ENCODE measurements at regions not wholly inside any gene's neighbourhood (a gene's known extent, or its start where the extent isn't known, plus 50 kb on each side); places are given as distances from the start of the nearest gene placed in this dataset.

DNA sequence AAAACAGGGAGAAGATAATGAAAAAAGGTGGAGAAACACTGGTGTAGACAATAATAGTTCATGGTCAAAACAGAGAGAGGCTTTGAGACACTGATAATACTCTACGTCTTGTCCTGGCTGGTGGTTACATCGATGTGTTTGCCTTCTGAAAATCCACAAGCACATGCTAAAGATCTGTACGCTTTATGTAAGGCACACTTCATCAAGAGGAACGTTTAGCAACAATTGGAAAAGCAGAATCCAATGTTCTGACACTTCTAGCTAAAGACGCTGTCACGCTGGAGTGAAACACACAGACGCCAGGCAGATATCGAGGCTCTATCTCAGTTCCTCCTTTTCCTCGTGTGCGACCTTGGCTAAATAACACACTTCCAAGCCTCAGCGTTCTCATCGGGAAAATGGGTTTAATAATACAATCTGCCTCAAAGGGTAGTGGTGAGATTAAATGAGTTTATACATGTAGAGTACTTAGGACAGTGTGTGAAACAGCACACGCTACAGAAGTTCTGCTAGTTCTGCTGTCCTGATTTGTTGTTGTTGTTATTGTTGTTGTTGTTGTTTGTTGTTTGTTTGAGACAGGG lies 386.1 kb downstream of the SETD4 start:
- Histone ChIP-seq H3K4me1 (ENCODE audit: insufficient read depth, low read length) (peaks cover 22% of the 10 kb centered on the region), H3K27me3 (ENCODE audit: control insufficient read depth in 1 of 2, insufficient read depth in 2 of 2, low read length in 2 of 2) (no peaks in the 10 kb centered on the region), H3K79me2 (ENCODE audit: insufficient read depth, low read length) (no peaks in the 10 kb centered on the region), H4K20me1 (ENCODE audit: insufficient read depth, low read length) (no peaks in the 10 kb centered on the region), H3K4me3 (replicated peaks in 1 of 3; ENCODE audit: insufficient read depth in 1 of 3, low read depth in 2 of 3, low read length in 3 of 3) (no peak overlapping the region), H3K27ac (ENCODE audit: extremely low read length, insufficient read depth, low read length) (no peak overlapping the region), H3K9me3 (ENCODE audit: low read length) (no peaks in the 10 kb centered on the region), H3K9ac (ENCODE audit: insufficient read depth, low read depth, low read length) (no peak overlapping the region), H3K36me3 (replicated peaks in 1 of 2; ENCODE audit: control insufficient read depth in 1 of 2, insufficient read depth in 2 of 2, low read length in 2 of 2) (no peaks in the 10 kb centered on the region), H3K4me2 (ENCODE audit: low read depth, low read length) (no peak overlapping the region), H2AFZ (ENCODE audit: low read length) (no peak overlapping the region)
- in situ Hi-C loops (cut with HindIII; ENCODE audit: extremely low pct_ligation_motif_present, low pct_unique_long_range_greater_than_20kb) (no loop called here), intact Hi-C loops (cut with micrococcal nuclease; ENCODE audit: unreplicated experiment) (no loop called here)
- TF ChIP-seq PAXIP1 (CRISPR knock-in tag; conservative IDR thresholded peaks at IDR 0.05) (no peak), ZNF496 (CRISPR knock-in tag; IDR thresholded peaks at IDR 0.05; ENCODE audit: insufficient replicate concordance) (no peak)
- WGBS (ENCODE audit: low lambda C conversion rate) = 70% methylated on average over 13 of the region's 13 CpGs
- no TSS peak for BruUV-seq (replicated peaks)
- no peak for ATAC-seq
- FAIRE-seq = no peak
- CTCF ChIA-PET (ENCODE audit: low intra/inter-chr PET ratio, low total read pairs) = no interaction called here
- POLR2A ChIA-PET = no interaction called here
- no peak for DNase-seq (ENCODE audit: low spot score)

DNA sequence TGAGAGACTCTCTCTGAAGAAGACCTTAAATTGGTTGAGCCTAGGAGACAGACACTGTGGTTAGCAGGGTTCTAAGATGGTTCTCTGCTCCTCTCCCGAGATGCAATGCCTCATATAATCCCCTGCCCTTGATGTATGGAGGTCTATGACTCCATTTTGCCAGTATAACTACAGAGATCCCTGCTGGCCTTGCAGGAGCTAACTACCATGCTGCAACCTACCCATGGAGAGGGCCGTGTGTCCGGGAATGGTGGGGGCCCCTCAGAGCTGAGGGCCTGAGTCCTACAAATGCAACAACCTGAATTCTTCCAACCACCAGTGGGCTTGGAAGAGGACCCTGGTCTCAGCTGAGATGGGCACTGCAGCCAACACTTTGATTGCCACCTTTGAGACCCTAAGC lies 388.0 kb downstream of the SETD4 start:
- no peak overlapping the region for H3K4me2 ChIP-seq (ENCODE audit: low read depth, low read length)
- no peaks in the 10 kb centered on the region for H3K79me2 ChIP-seq (ENCODE audit: insufficient read depth, low read length)
- DNase-seq (ENCODE audit: low spot score) (no peak), ATAC-seq (no peak), FAIRE-seq (no peak)
- ChIA-PET CTCF (ENCODE audit: low intra/inter-chr PET ratio, low total read pairs) (no interaction called here), POLR2A (no interaction called here)
- no TSS peak for BruUV-seq (replicated peaks)
- in situ Hi-C loops (cut with HindIII; ENCODE audit: extremely low pct_ligation_motif_present, low pct_unique_long_range_greater_than_20kb) (no loop called here), intact Hi-C loops (cut with micrococcal nuclease; ENCODE audit: unreplicated experiment) (no loop called here)
- 33% methylated on average over 1 of the region's 3 CpGs for WGBS (ENCODE audit: low lambda C conversion rate)
- H3K4me3 ChIP-seq (replicated peaks in 1 of 3; ENCODE audit: insufficient read depth in 1 of 3, low read depth in 2 of 3, low read length in 3 of 3) = no peak overlapping the region
- peaks cover 15% of the 10 kb centered on the region for H3K4me1 ChIP-seq (ENCODE audit: insufficient read depth, low read length)
- H3K27ac ChIP-seq (ENCODE audit: extremely low read length, insufficient read depth, low read length) = no peak overlapping the region
- H3K9ac ChIP-seq (ENCODE audit: insufficient read depth, low read depth, low read length) = no peak overlapping the region
- no peaks in the 10 kb centered on the region for H3K9me3 ChIP-seq (ENCODE audit: low read length)
- no peaks in the 10 kb centered on the region for H3K36me3 ChIP-seq (replicated peaks in 1 of 2; ENCODE audit: control insufficient read depth in 1 of 2, insufficient read depth in 2 of 2, low read length in 2 of 2)
- H4K20me1 ChIP-seq (ENCODE audit: insufficient read depth, low read length) = no peaks in the 10 kb centered on the region
- H3K27me3 ChIP-seq (ENCODE audit: control insufficient read depth in 1 of 2, insufficient read depth in 2 of 2, low read length in 2 of 2) = no peaks in the 10 kb centered on the region
- no peak overlapping the region for H2AFZ ChIP-seq (ENCODE audit: low read length)
- TF ChIP-seq, protein P1, sequence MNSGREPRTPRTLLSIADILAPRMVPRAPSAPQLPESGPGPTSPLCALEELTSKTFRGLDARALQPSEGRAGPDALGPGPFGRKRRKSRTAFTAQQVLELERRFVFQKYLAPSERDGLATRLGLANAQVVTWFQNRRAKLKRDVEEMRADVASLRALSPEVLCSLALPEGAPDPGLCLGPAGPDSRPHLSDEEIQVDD (CRISPR knock-in tag; IDR thresholded peaks at IDR 0.05; ENCODE audit: borderline replicate concordance) = no peak
- TF ChIP-seq ZNF549 (CRISPR knock-in tag; IDR thresholded peaks at IDR 0.05) (no peak), CC2D1A (CRISPR knock-in tag; IDR thresholded peaks at IDR 0.05) (no peak), HDAC6 (IDR thresholded peaks at IDR 0.05; ENCODE audit: low read depth, low read length) (no peak), CENPT (CRISPR knock-in tag; IDR thresholded peaks at IDR 0.05; ENCODE audit: low read depth) (no peak), KLF16 (CRISPR knock-in tag; IDR thresholded peaks at IDR 0.05) (no peak)
- TF ChIP-seq, protein P2, sequence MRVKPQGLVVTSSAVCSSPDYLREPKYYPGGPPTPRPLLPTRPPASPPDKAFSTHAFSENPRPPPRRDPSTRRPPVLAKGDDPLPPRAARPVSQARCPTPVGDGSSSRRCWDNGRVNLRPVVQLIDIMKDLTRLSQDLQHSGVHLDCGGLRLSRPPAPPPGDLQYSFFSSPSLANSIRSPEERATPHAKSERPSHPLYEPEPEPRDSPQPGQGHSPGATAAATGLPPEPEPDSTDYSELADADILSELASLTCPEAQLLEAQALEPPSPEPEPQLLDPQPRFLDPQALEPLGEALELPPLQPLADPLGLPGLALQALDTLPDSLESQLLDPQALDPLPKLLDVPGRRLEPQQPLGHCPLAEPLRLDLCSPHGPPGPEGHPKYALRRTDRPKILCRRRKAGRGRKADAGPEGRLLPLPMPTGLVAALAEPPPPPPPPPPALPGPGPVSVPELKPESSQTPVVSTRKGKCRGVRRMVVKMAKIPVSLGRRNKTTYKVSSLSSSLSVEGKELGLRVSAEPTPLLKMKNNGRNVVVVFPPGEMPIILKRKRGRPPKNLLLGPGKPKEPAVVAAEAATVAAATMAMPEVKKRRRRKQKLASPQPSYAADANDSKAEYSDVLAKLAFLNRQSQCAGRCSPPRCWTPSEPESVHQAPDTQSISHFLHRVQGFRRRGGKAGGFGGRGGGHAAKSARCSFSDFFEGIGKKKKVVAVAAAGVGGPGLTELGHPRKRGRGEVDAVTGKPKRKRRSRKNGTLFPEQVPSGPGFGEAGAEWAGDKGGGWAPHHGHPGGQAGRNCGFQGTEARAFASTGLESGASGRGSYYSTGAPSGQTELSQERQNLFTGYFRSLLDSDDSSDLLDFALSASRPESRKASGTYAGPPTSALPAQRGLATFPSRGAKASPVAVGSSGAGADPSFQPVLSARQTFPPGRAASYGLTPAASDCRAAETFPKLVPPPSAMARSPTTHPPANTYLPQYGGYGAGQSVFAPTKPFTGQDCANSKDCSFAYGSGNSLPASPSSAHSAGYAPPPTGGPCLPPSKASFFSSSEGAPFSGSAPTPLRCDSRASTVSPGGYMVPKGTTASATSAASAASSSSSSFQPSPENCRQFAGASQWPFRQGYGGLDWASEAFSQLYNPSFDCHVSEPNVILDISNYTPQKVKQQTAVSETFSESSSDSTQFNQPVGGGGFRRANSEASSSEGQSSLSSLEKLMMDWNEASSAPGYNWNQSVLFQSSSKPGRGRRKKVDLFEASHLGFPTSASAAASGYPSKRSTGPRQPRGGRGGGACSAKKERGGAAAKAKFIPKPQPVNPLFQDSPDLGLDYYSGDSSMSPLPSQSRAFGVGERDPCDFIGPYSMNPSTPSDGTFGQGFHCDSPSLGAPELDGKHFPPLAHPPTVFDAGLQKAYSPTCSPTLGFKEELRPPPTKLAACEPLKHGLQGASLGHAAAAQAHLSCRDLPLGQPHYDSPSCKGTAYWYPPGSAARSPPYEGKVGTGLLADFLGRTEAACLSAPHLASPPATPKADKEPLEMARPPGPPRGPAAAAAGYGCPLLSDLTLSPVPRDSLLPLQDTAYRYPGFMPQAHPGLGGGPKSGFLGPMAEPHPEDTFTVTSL (CRISPR knock-in tag; IDR thresholded peaks at IDR 0.05; ENCODE audit: borderline replicate concordance) = no peak

Data from HepG2 (cell line).